GM23248 (cell line): ENCODE measurements at regions not wholly inside any gene's neighbourhood (a gene's known extent, or its start where the extent isn't known, plus 50 kb on each side); places are given as distances from the start of the nearest gene placed in this dataset.

ENCODE experiments used
- EZH2 ChIP-seq: fragments of 200-600 bp; sonication (generic); IDR thresholded peaks from 2 replicates; pipeline ENCODE4 v1.6.1; 2018; ENCODE audit warnings: antibody characterized with exemption, mild to moderate bottlenecking; ENCODE audit not compliant: insufficient read depth, poor library complexity, severe bottlenecking
- EZH2phosphoT487 ChIP-seq: fragments of 200-600 bp; sonication (generic); IDR thresholded peaks from 2 replicates; pipeline ENCODE4 v1.6.1; 2018; ENCODE audit warnings: antibody characterized with exemption, moderate library complexity, mild to moderate bottlenecking, low read depth; ENCODE audit not compliant: insufficient read depth

GRCh38 chr5:2631758-2632157, 119.7 kb downstream of the IRX2 start:
- TF ChIP-seq EZH2 (no peak), EZH2phosphoT487 (no peak)
